ENCODE measurements at regions not wholly inside any gene's neighbourhood (a gene's known extent, or its start where the extent isn't known, plus 50 kb on each side); places are given as distances from the start of the nearest gene placed in this dataset.
A peak's percentile ranks its signal among the peaks of the same experiment; 100 is the strongest.
"Not testable (repeated sequence)": the region's sequence is repeated elsewhere in the genome, so short reads cannot be mapped to it uniquely, and the experiment has no call there.

DNA sequence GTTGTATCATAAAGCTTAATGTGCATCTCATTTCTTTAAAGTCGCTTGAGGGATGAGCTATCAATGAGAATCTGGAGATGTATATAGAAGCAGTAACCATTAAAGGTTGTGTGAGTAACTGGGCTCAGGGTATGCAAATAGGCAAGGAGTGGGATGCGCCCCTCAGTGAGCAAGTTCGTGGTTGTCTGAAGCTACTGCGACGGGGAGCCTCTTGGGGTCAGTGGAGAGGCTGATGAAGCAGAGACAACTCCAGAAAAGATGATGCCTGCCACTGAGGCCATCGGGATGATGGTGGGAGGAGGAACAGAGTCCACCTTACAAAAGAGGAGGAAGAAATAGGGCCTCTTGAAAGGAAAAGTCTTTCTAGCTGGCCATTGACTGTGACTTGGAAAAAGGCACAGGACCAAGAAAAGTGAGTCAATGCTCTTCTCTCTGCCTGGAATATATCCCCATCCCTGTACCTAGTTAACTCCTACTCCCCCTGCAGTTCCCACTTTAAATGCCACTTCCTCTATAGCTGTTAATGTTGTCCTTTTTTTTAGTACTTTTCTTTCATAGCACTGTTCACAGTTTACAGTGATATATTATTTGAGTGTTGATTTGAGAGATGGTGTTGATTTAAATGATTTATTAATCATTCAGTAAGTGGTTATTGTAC, 51.4 kb upstream of the LSM6 start:
- no peak for DNase-seq (ENCODE audit: low spot score)

DNA sequence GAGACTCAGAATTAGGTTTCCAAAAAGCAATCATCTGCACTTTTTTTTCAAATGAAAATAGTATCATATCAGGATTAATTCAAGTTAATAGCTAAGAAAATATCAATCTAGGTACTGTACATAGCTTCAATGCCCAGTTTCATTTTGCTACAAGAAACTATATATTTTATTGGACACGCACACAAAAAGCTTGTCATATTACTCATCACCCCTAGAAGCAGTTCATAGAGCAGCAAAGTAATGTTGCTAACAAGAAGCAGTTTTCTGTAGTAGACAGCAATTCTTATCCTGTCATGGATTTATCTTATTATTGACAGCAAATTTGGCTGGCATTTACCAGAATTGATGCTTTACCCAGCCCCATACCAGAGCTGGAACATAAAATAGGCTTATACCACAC, 52.3 kb upstream of the LSM6 start:
- DNase-seq (ENCODE audit: low spot score): no peak

- no peak for DNase-seq (ENCODE audit: low spot score)
Measured at GRCh38 chr4:146122398-146122797, 53.1 kb upstream of the LSM6 start.

DNA sequence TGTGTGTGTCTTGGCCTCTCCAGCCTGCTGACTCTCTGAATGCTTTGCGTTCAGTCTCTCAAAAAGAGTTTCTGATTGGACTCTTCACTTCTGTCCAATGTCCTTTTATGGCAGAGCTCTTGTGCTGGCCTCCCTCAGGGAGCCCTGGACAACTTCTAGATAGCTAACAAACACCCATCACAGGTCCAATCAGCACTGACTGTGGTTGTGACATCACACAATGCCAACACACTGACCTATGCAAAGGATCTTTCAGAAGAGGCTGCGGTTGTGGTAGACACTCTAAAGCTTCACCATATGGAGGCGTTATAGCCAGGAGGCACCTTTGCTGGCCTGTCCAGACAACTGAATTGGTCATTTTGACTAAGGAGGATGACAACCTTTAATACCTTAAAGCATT, 53.8 kb upstream of the LSM6 start:
- DNase-seq (ENCODE audit: low spot score): no peak

DNA sequence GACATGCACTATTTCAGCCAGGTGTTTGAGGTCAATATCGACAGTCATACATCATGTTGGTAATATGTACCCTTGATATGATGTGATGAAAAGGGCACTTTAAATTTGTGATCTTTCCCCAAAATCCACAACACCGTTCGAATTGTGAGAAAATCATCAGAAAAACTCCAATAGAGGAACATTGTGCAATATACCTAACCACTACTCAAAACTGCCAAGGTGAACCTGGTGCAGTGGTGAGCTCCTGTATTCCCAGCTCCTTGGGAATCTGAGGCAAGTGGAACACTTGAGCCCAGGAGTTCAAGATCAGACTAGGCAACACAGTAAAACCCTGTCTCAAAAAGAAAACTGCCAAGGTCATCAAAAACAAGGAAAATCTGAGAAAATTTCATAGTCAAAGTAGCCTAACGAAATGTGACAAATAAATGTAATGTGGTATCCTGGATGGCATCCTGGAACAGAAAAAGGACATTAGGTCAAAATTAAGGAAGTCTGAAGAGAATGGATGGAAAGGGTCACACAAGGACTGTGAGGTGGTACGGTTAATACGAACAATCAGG, 55.6 kb upstream of the LSM6 start:
- DNase-seq (ENCODE audit: low spot score): no peak

GRCh38 chr4:146114066-146114465, 61.5 kb upstream of the LSM6 start:
- no peak for DNase-seq (ENCODE audit: low spot score)

GRCh38 chr4:146113171-146113570, 62.3 kb upstream of the LSM6 start:
- no peak for DNase-seq (ENCODE audit: low spot score)

DNA sequence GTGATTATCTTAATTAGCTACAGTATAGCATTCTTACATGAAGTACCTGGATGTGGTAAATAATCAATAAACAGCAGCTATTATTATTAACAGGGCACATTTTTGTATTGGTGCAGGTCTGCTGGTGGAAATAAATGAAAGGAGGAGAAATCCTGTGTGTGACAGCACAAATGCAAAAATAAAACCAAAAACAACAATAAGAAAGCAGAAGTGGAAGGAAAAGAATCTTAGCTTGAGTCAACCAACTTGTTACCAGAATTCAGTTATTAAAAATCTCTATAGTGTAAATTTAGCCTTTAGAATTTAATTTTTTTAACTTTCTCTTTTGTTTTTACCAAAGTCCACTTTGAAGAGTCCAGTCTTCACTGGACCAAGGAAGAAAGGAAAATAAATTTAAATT, 63.1 kb upstream of the LSM6 start:
- DNase-seq (ENCODE audit: low spot score): no peak

DNA sequence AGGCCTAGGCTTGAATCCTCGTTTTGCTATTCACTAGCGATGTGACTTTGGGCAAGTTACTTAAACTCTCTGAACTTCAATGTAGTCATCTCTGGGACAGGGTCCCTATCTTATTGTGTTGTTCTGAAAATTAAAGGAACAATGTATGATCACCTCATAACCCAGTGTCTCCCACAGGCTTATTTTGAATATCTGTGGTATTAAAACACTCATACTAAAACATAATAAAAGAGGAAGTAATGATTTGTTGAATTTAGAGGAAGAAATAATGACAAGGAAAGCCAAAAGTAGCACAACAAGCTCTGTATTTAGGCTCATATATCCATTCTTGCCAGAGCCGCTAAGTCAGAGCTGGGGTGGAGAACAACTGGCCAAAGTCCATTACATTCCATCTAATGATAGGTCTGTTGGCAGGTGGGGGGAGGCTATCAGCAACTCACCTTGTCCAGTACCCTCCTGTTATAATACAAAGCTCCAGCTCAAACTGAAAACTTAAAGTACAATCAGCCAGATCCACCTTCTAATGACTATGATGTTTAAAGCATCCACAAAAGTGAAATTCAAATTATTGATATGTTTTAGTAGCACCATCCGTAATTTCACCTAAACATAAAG, 64.5 kb upstream of the LSM6 start:
- DNase-seq (ENCODE audit: low spot score): no peak

DNA sequence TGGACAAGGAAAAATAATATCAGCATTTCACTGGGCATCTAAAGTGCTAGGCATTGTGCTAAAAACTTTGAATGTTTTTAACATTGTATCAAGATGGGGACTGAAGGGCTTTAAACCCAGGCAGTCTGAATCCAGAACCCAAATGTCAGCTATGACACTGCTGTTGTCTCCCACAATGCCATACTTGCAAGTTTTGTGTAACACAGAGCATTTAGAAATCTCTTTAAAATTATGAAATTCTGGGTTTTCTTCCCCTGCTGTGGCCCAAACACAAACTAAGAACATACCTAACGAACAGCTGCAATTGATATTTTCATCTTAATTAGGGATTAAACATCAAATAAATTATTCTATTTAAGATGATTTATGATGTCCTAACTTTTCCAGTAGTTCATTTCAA, 66.8 kb upstream of the LSM6 start:
- no peak for DNase-seq (ENCODE audit: low spot score)

- no peak for DNase-seq (ENCODE audit: low spot score)
Measured at GRCh38 chr4:146107587-146108240, 67.8 kb upstream of the LSM6 start.

- DNase-seq (ENCODE audit: low spot score): no peak
Measured at GRCh38 chr4:146105464-146105863, 70.1 kb upstream of the LSM6 start.

DNA sequence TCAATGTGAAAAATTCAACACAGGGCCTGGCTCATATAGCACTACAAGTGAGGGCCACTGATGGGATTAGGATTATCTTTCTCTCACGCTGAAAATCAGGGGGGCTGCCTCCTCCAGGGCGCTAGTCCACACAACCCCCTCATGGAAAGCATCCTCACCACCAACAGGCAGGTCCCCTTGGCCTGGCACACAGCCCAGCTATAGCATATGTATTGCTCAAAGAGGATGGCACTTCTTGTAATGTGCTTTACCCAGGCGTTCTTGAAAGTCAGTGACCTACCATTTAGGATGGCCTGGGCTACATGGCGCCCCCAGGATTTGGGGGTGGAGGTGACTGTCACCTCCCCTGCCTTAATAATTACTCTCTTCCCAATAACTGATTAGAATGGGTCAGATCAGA, 71.0 kb upstream of the LSM6 start:
- DNase-seq (ENCODE audit: low spot score): no peak

- DNase-seq (ENCODE audit: low spot score): not testable (repeated sequence)
Measured at GRCh38 chr4:146104052-146104451, 71.5 kb upstream of the LSM6 start.

DNA sequence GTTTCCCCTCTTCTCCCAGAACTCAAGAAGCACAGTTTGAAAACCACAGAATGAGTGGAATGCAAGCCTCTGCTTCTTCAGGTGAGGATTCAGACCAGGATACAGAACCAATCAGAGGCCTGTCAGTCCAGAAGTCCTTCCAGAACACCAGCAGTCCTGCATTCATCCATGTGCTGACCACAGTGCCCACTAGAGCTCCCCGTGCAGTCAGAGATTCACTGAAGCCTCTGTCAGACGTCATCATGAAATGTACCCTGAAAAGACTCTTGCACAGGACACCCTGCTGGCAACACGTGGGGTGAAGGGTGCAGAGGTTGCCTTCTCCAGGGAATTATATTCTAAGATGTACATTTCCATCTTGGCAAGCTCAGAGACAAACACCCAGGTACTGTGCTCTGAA, 75.9 kb upstream of the LSM6 start:
- no peak for DNase-seq (ENCODE audit: low spot score)

- no peak for DNase-seq (ENCODE audit: low spot score)
Measured at GRCh38 chr4:146098978-146099377, 76.5 kb upstream of the LSM6 start.

DNA sequence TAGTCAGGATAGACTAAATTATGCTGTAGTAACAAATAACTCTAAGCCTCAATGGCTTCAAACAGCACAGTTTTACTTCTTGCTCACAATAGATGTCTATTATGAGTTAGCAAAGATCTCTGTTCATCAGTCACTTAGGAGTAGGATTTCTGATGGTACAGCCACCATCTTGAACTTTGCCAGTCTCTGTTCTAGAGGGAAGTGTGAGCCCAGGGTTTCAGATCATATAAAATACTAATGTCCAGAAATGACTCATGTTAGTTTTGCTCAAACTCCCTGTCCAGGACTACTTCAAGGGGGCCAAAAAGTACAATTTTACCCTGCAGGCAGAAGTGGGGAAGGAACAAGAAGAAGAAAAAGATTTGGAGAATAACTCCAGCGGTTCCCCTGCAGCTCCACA, 77.1 kb upstream of the LSM6 start:
- DNase-seq (ENCODE audit: low spot score): no peak

DNA sequence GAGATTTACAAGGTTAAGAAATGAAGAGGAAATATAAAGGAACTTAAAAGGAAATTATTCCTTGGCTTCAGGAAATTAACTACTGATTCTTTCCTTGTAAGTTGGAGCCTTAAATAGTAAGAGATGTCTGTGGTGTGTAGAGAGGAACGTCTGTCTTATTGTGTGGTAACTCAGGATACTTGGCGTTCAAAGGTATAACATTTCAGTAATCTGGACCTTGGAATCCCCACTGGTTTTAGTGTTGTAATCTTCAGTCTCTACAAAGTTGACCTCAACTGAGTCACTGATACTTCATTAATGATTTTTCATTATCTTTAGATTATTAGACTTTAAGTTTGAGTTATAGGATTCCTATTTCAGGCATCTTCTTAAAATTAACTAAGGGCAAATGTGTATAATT, 79.1 kb upstream of the LSM6 start:
- DNase-seq (ENCODE audit: low spot score): no peak

DNA sequence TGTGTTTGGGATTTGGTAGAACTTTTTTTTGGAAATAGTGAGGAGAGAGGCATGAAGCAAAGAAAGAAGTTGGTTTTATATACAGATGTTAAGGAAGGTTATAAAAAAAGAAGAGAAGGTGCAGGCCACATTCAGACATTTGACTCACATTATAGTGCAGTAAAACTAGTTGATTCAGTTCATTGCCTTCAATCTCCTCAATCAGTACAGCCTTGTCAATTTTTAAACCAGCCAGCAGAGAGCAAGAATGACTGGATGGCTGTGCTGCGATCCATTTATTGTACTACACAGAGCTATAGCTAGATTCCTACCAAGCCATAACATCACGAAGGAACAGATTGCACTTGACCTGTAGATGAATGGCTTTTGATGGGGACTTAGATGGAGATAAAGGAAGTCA, 79.7 kb upstream of the LSM6 start:
- DNase-seq (ENCODE audit: low spot score): no peak

DNA sequence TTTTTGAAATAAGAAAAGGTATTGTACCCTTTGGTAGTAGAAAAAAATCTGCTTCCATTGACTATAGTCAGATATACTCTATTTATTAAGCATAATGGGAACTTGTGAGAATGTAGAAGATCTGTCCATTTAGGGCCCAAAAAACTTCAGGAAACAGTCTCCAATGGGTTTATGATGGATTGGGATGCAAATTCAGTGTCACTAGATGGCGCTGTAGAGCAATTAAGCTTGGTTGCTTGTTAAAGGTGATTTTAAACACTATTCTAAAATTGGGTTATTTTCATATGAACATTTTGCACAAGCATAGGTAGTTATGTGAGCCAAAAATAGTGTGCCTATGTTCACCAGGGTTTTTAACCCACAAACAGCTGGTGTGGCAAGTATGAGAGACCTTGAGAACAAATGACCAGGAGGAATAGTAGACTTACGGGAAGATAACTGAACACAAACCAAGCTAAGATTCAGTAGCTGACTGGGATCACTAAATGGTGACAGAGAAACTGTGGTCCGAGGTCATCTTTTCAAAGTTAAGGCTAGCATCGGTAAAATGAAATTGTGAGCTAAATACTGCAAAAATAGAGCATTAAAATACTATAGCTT, 80.3 kb upstream of the LSM6 start:
- peak; percentile 58 for DNase-seq (ENCODE audit: low spot score)

- no peak for DNase-seq (ENCODE audit: low spot score)
Measured at GRCh38 chr4:146088690-146089089, 86.8 kb upstream of the LSM6 start.

DNA sequence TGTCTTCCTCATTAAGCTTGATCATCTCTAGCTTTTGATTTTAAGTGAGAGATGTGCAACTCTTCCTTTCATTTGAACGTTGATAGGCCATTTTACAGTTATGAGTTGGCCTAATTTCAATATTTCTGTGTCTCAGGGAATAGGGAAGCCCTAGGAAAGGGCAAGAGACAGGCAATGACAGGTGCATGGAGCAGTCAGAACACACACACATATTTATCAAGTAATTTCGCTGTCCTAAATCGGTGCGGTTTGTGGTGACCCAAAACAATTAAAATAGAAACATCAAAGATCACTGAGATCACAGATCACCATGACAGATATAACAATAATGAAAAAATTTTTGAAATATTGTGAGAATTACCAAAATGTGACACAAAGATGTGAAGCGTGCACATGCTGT, 87.7 kb upstream of the LSM6 start:
- DNase-seq (ENCODE audit: low spot score): no peak

GRCh38 chr4:146076081-146076480, 99.4 kb upstream of the LSM6 start:
- no peak for DNase-seq (ENCODE audit: low spot score)
